Psoas muscle (tissue), 7 donors: ENCODE measurements at regions not wholly inside any gene's neighbourhood (a gene's known extent, or its start where the extent isn't known, plus 50 kb on each side); places are given as distances from the start of the nearest gene placed in this dataset.
A peak's percentile ranks its signal among the peaks of the same experiment; 100 is the strongest.

ENCODE experiments used
- ATAC-seq, 4 donors: fragments of 200-7000 bp; cut with Tn5 transposase; one replicate each; pipeline ENCODE4 v1.9.1; 2020; ENCODE audit warnings: moderate library complexity in 3 of 4, mild to moderate bottlenecking in 2 of 4
- DNase-seq, 2 donors: peaks; one replicate each; pipeline ENCODE4 v3.0.0-alpha.2; 2020
- H3K27ac ChIP-seq: fragments of 200-600 bp; one replicate; pipeline ENCODE4 v1.8.0; 2022
- H3K27me3 ChIP-seq, 3 donors: fragments of 200-600 bp in 1 of 3; one replicate each; pipeline versions ENCODE4 v1.6.1 to v1.8.0; 2013 to 2022; ENCODE audit warnings: low read length in 2 of 3, mild to moderate bottlenecking in 2 of 3, moderate library complexity in 1 of 3; ENCODE audit not compliant: insufficient read depth in 3 of 3
- H3K36me3 ChIP-seq, 2 donors: fragments of 200-600 bp in 1 of 2; one replicate each; pipeline versions ENCODE4 v1.6.1 to v1.8.0; 2013 to 2022; ENCODE audit warnings: low read depth in 1 of 2, mild to moderate bottlenecking in 1 of 2, moderate library complexity in 1 of 2; ENCODE audit not compliant: insufficient read depth in 1 of 2
- H3K4me1 ChIP-seq: fragments of 200-600 bp; one replicate; pipeline ENCODE4 v1.8.0; 2022
- H3K4me3 ChIP-seq: fragments of 200-600 bp; one replicate; pipeline ENCODE4 v1.8.0; 2022; ENCODE audit warnings: mild to moderate bottlenecking
- H3K9me3 ChIP-seq: fragments of 200-600 bp; one replicate; pipeline ENCODE4 v1.8.0; 2022
- CTCF ChIP-seq: fragments of 200-600 bp; IDR thresholded peaks from one replicate; pipeline ENCODE4 v1.8.0; 2022; ENCODE audit warnings: antibody characterized with exemption
- WGBS, 3 donors: extraction: QIAGEN DNeasy Blood & Tissue Kit; methylation state at CpG; one replicate each; pipeline versions ENCODE4 v1.1.6 to v1.1.7; 2013; 5-methylcytosine and 5-hydroxymethylcytosine counted together
- intact Hi-C, 2 donors: fragments of 100-400 bp; cut with DNase I; formaldehyde crosslinking; loops; one replicate each; pipeline versions ENCODE4 v1.11.0 to v1.14.2; 2022
- donor health status: healthy with polysubstance abuse.
- donor health status: DM: no; HTN: no; CAD: no; lungs with moderate emphysema.
- donor health status: Bipolar disorder and iron deficiency.
- donor health status: healthy.
- donor health status: DM: yes; HTN: yes; CAD: no.
- donor health status: DM: no; HTN: no; CAD: no.
- donor health status: DM: yes; HTN: yes; CAD: no.

DNA sequence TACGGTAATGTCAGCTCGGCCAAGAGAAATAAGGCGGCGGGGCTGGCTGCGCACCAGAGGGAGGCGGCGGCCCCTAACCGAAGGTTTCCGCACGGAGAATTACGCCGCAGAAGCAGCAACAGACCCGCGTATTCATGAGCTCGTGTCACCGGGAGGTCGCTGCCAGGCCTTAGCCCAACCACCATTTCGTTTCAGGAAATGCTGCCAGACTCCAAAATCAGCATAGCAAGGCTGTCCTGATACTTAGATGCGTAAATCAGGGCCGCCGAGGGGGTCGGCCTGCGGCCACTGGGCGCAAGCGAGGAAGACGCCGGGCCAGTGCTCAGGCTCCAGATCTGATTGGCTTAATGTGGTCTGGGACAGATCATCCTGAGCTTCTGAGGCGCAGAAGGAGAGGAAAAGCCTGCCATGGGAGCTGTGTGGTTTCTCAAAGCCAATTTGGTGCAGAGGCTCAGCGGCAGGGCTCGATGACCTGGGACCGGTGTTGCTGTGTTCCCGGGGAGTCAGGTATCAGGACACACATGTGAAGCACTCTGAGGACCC, 247.9 kb downstream of the BAMBI start:
- Histone ChIP-seq H3K27me3 (no peaks in the 10 kb centered on the region), H3K4me1 (no peaks in the 10 kb centered on the region), H3K9me3 (no peaks in the 10 kb centered on the region), H3K27ac (no peak overlapping the region), H3K36me3 (no peaks in the 10 kb centered on the region), H3K4me3 (peak overlapping the region; percentile 53)
- intact Hi-C loops = no loop called here
- TF ChIP-seq CTCF = no peak
- 11 to 20% (median 16%) methylated on average over 32 of the region's 32 CpGs for WGBS, 3 donors
- DNase-seq (peak in 1 of 2 donors; percentile 45), ATAC-seq (peak in 3 of 4 donors; percentile 35 to 58 (median 56))

DNA sequence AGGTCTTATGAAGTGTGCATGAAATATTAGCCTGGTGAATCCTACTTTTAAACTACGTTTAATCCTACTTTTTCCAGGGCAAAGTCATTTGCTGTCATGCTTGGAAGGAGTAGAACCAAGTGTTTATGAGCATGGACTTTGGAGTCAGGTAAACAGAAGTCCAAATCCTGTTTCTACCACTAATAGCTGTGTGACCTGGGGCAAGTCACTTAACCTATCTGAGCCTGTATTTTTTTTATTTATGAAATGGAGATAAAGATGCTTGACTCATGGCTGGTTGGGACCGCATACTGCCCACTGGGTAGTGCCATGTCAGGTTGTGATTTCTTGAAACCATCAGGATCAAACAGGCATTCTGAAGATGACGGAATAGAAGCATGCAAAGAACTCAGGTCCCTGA, 249.6 kb downstream of the BAMBI start:
- TF ChIP-seq CTCF = no peak
- Histone ChIP-seq H3K4me1 (no peaks in the 10 kb centered on the region), H3K27ac (no peak overlapping the region), H3K36me3 (no peaks in the 10 kb centered on the region), H3K9me3 (no peaks in the 10 kb centered on the region), H3K27me3 (no peaks in the 10 kb centered on the region), H3K4me3 (no peak overlapping the region)
- WGBS, 3 donors = 91 to 95% (median 92%) methylated on average over 3 of the region's 3 CpGs
- DNase-seq = no peak
- no peak for ATAC-seq
- intact Hi-C loops = no loop called here

- Histone ChIP-seq H3K9me3 (no peaks in the 10 kb centered on the region), H3K27ac (no peak overlapping the region), H3K4me3 (no peak overlapping the region), H3K36me3 (no peaks in the 10 kb centered on the region), H3K4me1 (no peaks in the 10 kb centered on the region), H3K27me3 (no peaks in the 10 kb centered on the region)
- intact Hi-C loops = no loop called here
- WGBS, 3 donors = 89 to 91% (median 90%) methylated on average over 2 of the region's 2 CpGs
- no peak for ATAC-seq
- no peak for TF ChIP-seq CTCF
- no peak for DNase-seq
Measured at GRCh38 chr10:28928484-28928883, 251.2 kb downstream of the BAMBI start.

DNA sequence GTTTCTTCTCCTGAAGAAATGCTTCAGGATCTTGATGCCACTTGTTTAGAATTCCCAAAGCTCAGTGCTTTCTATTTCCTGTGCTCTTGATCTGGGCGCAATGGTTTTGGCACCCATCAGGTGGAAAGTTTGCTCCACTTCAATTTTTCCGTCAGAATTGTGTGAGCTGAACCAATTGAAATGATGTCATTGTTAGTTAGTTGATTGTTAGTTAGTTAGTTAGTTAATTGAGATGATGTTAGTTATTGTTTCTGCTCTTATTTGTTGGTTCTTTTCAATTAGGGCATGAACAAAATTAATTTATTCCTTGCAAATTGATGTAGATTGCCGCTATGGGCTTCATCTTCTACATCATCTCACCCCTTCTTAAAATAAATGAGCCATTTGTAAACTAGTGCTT, 252.6 kb downstream of the BAMBI start:
- H3K4me1 ChIP-seq = no peaks in the 10 kb centered on the region
- intact Hi-C loops = no loop called here
- no peaks in the 10 kb centered on the region for H3K9me3 ChIP-seq
- H3K4me3 ChIP-seq = no peak overlapping the region
- ATAC-seq (no peak), DNase-seq (no peak)
- TF ChIP-seq CTCF = no peak
- H3K36me3 ChIP-seq = no peaks in the 10 kb centered on the region
- no peaks in the 10 kb centered on the region for H3K27me3 ChIP-seq
- 89 to 90% (median 90%) methylated on average over 3 of the region's 3 CpGs for WGBS, 3 donors
- H3K27ac ChIP-seq = no peak overlapping the region
